Endothelial cell (in vitro differentiated cells): ENCODE measurements at regions not wholly inside any gene's neighbourhood (a gene's known extent, or its start where the extent isn't known, plus 50 kb on each side); places are given as distances from the start of the nearest gene placed in this dataset.

Experiments used
- DNase-seq: peaks from one replicate; pipeline ENCODE4 v3.0.0; 2021; ENCODE audit warnings: low spot score
- H3K27ac Mint-ChIP-seq: one replicate; pipeline ENCODE4 v1.8.0; 2021; ENCODE audit warnings: mixed read lengths, inconsistent platforms; ENCODE audit not compliant: unreplicated experiment
- H3K27me3 Mint-ChIP-seq: one replicate; pipeline ENCODE4 v1.8.0; 2021; ENCODE audit warnings: mild to moderate bottlenecking, moderate library complexity, mixed read lengths, inconsistent platforms; ENCODE audit not compliant: unreplicated experiment
- H3K36me3 Mint-ChIP-seq: one replicate; pipeline ENCODE4 v1.8.0; 2021; ENCODE audit warnings: mild to moderate bottlenecking, low read depth, mixed read lengths, inconsistent platforms; ENCODE audit not compliant: unreplicated experiment
- H3K4me1 Mint-ChIP-seq: one replicate; pipeline ENCODE4 v1.8.0; 2021; ENCODE audit warnings: mild to moderate bottlenecking, mixed read lengths, inconsistent platforms; ENCODE audit not compliant: unreplicated experiment
- H3K4me3 Mint-ChIP-seq: one replicate; pipeline ENCODE4 v1.8.0; 2021; ENCODE audit warnings: mild to moderate bottlenecking, mixed read lengths, inconsistent platforms; ENCODE audit not compliant: unreplicated experiment
- H3K9me3 Mint-ChIP-seq: one replicate; pipeline ENCODE4 v1.8.0; 2021; ENCODE audit warnings: mixed read lengths, inconsistent platforms; ENCODE audit not compliant: unreplicated experiment
- CTCF ChIP-seq: fragments of 200-600 bp; sonication (generic); IDR thresholded peaks from one replicate; pipeline ENCODE4 v1.5.0; 2021; ENCODE audit warnings: antibody characterized with exemption; ENCODE audit not compliant: unreplicated experiment

GRCh38 chr1:199170711-199171110 is 531.9 kb downstream of the PTPRC start:
- Mint-ChIP-seq H3K36me3 (no peaks in the 10 kb centered on the region), H3K4me1 (peaks cover 3% of the 10 kb centered on the region), H3K4me3 (no peak overlapping the region), H3K9me3 (no peaks in the 10 kb centered on the region), H3K27ac (no peak overlapping the region), H3K27me3 (no peaks in the 10 kb centered on the region)
- DNase-seq: no peak
- no peak for TF ChIP-seq CTCF

GRCh38 chr1:199172171-199173124 is 533.6 kb downstream of the PTPRC start:
- Mint-ChIP-seq H3K4me3 (no peak overlapping the region), H3K27me3 (no peaks in the 10 kb centered on the region), H3K36me3 (no peaks in the 10 kb centered on the region), H3K4me1 (peaks cover 12% of the 10 kb centered on the region), H3K9me3 (no peaks in the 10 kb centered on the region), H3K27ac (no peak overlapping the region)
- no peak for DNase-seq
- TF ChIP-seq CTCF: no peak

GRCh38 chr1:199173356-199173755 is 534.5 kb downstream of the PTPRC start:
- H3K9me3 Mint-ChIP-seq: no peaks in the 10 kb centered on the region
- no peak for DNase-seq
- no peak for TF ChIP-seq CTCF
- no peak overlapping the region for H3K4me3 Mint-ChIP-seq
- no peak overlapping the region for H3K27ac Mint-ChIP-seq
- H3K36me3 Mint-ChIP-seq: no peaks in the 10 kb centered on the region
- peaks cover 12% of the 10 kb centered on the region for H3K4me1 Mint-ChIP-seq
- no peaks in the 10 kb centered on the region for H3K27me3 Mint-ChIP-seq

- Mint-ChIP-seq H3K4me3 (no peak overlapping the region), H3K36me3 (no peaks in the 10 kb centered on the region), H3K27me3 (no peaks in the 10 kb centered on the region), H3K27ac (no peak overlapping the region), H3K9me3 (no peaks in the 10 kb centered on the region), H3K4me1 (peaks cover 12% of the 10 kb centered on the region)
- DNase-seq: no peak
- TF ChIP-seq CTCF: no peak
These were observed 535.5 kb downstream of the PTPRC start for GRCh38 chr1:199174336-199174735.

- no peak for TF ChIP-seq CTCF
- H3K4me3 Mint-ChIP-seq: no peak overlapping the region
- H3K27ac Mint-ChIP-seq: no peak overlapping the region
These were observed 537.9 kb downstream of the PTPRC start for GRCh38 chr1:199176713-199177112.

More at GRCh38 chr1:199176713-199177112, 537.9 kb downstream of the PTPRC start:
- H3K36me3 Mint-ChIP-seq: no peaks in the 10 kb centered on the region
- H3K4me1 Mint-ChIP-seq: peaks cover 12% of the 10 kb centered on the region
- no peak for DNase-seq
- no peaks in the 10 kb centered on the region for H3K27me3 Mint-ChIP-seq
- H3K9me3 Mint-ChIP-seq: no peaks in the 10 kb centered on the region
